ENCODE measurements at regions not wholly inside any gene's neighbourhood (a gene's known extent, or its start where the extent isn't known, plus 50 kb on each side); places are given as distances from the start of the nearest gene placed in this dataset.

DNA sequence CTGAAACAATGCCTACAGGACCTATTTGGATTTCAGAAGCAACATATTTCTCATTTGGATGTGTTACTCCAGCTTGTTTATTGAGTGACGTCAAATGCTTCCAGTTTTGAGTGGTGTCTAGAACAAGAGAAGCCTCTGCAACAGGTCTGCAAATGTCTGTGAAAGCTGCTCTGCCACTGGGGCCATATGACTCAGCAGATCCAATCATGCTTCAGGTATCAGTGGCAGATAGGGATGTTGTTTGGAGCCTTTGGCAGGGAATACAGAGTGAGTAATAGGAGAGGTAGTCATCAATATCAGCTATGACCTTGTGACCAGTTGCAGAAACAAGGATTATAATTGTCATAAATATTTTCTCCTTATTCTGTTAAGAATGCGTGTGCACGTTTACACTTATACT lies 141.1 kb upstream of the ZXDA start:
- DNase-seq (ENCODE audit: low spot score), result no peak

DNA sequence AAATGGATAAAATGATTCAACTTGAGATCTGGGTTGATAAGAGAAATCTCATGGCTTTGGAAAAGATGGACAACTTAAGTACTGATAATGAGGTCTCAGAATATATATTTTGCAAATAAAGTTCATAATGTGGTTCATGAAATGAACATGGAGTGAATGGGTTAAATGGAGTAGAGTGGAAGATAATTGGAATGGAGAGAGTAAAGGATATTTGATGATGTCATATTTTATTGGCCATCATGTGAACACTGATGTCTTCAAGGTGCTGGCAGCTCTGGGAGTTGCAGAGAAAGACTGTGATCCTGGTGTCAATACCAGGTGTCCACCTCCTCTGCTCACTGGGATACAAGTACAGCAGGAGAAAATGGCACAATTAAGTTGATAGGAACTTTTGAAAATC lies 133.9 kb upstream of the ZXDA start:
- DNase-seq (ENCODE audit: low spot score), result no peak

DNA sequence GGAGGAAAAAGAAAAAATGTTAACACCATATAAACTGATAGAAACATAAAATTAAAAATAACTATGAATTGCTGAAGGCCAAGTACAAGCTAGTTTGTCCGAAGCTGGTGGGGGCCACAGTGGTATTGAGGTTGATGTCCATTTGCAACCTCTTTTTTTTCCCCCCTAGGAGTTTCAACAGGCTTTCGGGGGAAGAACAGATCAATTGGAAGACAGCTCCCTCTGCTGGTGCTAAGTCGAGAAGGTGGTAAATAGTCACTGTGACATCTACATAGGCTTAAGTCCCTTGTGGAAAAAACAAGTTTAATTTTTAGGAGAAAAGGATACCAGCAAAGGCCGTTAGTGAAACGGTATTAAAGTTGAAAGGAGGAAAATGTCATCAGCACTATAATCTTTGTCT lies 115.7 kb upstream of the ZXDA start:
- peak; percentile 2 for DNase-seq (ENCODE audit: low spot score)

DNA sequence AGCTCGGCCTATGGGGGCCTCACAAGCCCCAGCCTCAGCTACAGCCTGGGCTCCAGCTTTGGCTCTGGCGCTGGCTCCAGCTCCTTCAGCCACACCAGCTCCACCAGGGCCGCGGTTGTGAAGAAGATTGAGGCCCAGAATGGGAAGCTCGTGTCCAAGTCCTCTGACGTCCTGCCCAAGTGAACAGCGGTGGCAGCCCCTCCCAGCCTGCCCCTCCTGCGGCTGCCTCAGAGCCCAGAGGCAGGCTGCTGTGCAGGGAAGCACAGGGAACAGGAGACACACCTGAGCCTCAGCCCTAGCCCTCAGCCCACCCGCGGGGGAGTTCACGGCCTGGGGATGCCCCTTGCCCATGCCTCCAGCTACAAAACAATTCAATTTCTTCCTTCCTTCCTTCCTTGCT lies 75.7 kb upstream of the ZXDA start:
- DNase-seq (ENCODE audit: low spot score), result no peak

DNA sequence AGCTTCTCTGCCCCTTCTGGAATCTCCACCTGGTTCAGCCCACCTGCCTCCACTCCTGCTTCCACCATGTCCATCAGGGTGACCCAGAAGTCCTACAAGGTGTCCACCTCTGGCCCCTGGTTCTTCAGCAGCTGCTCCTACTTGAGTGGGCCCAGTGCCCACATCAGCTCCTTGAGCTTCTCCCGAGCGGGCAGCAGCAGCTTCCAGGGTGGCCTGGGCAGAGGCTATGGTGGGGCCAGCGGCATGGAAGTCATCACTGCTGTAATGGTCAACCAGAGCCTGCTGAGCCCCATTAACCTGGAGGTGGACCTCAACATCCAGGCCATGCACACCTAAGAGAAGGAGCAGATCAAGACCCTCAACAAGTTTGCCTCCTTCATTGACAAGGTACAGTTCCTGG lies 74.4 kb upstream of the ZXDA start:
- no peak for DNase-seq (ENCODE audit: low spot score)

DNA sequence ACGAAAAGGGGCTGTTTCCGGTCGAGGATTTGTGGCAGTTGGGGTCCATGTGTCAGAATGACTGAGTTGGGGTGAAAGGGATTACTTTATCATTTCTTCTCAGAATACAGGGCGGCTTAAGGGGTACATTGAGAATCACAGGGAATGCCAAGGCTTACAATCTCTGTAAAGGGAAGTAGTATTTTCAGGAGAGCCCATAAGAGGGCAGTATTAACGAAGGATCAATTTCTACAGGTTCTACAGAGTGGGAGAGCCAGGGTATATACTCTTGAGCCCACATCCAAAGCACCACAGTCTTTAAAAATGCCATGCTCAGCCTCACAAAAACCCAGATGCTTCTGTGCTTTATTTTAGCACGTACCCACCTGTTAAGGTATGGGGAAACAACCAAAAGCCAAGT lies 67.7 kb upstream of the ZXDA start:
- DNase-seq (ENCODE audit: low spot score), result no peak

DNA sequence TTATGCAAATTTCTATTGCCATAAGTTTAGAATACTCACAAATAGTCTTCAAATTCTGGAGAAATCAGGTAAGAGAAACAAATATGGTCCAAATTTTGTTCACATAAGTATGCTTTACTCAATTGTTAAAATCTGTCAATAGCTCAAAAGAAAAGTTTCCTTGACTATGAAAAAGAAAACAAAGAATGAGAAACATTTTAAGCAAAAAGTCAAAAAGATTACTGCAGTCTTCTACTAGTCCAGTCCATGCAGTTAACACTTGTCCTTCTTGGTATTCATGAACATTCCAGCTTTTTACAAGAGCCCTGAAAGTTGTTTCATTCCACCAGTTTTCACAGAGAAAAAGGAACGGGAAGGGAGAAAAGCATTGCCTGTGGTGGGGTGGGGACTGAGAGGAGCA lies 54.7 kb upstream of the ZXDA start:
- DNase-seq (ENCODE audit: low spot score), result no peak
